NB4 (cell line): ENCODE measurements at regions not wholly inside any gene's neighbourhood (a gene's known extent, or its start where the extent isn't known, plus 50 kb on each side); places are given as distances from the start of the nearest gene placed in this dataset.

Experiments
- CTCF ChIP-seq: IDR thresholded peaks from one replicate; pipeline ENCODE4 v1.5.1; 2012; ENCODE audit warnings: low read depth, low read length
- MAX ChIP-seq: IDR thresholded peaks from 2 replicates; pipeline ENCODE4 v1.6.1; 2011; ENCODE audit warnings: low read depth, low read length
- MYC ChIP-seq: IDR thresholded peaks from 2 replicates; pipeline ENCODE4 v1.6.1; 2011; ENCODE audit warnings: low read depth, low read length
- POLR2A ChIP-seq: IDR thresholded peaks from 2 replicates; pipeline ENCODE4 v1.6.1; 2011; ENCODE audit warnings: mild to moderate bottlenecking; ENCODE audit not compliant: insufficient read length; ENCODE audit errors: extremely low read depth

GRCh38 chr3:102207151-102207571 is 227.7 kb upstream of the ZPLD1 start:
- TF ChIP-seq CTCF (no peak), MAX (no peak), POLR2A (no peak), MYC (no peak)
